Activated naive CD8-positive, alpha-beta T cell (primary cell): ENCODE measurements at regions not wholly inside any gene's neighbourhood (a gene's known extent, or its start where the extent isn't known, plus 50 kb on each side); places are given as distances from the start of the nearest gene placed in this dataset.

ENCODE experiments used
- H3K27ac Mint-ChIP-seq: one replicate; pipeline ENCODE4 v1.8.0; 2021; ENCODE audit warnings: mixed read lengths
- H3K27me3 Mint-ChIP-seq: one replicate; pipeline ENCODE4 v1.8.0; 2021; ENCODE audit warnings: mixed read lengths
- H3K36me3 Mint-ChIP-seq: one replicate; pipeline ENCODE4 v1.8.0; 2021; ENCODE audit warnings: mixed read lengths
- H3K4me1 Mint-ChIP-seq: one replicate; pipeline ENCODE4 v1.8.0; 2021; ENCODE audit warnings: low read depth, mixed read lengths
- H3K4me3 Mint-ChIP-seq: one replicate; pipeline ENCODE4 v1.8.0; 2021; ENCODE audit warnings: mild to moderate bottlenecking, mixed read lengths
- H3K9me3 Mint-ChIP-seq: one replicate; pipeline ENCODE4 v1.8.0; 2021; ENCODE audit warnings: low read depth, mixed read lengths

- no peaks in the 10 kb centered on the region for H3K36me3 Mint-ChIP-seq
- peaks cover 6% of the 10 kb centered on the region for H3K27me3 Mint-ChIP-seq
- H3K4me1 Mint-ChIP-seq = no peaks in the 10 kb centered on the region
- no peak overlapping the region for H3K4me3 Mint-ChIP-seq
- no peak overlapping the region for H3K27ac Mint-ChIP-seq
- no peaks in the 10 kb centered on the region for H3K9me3 Mint-ChIP-seq
Observed at GRCh38 chr1:38451541-38451993, 405.0 kb upstream of the POU3F1 start.

DNA sequence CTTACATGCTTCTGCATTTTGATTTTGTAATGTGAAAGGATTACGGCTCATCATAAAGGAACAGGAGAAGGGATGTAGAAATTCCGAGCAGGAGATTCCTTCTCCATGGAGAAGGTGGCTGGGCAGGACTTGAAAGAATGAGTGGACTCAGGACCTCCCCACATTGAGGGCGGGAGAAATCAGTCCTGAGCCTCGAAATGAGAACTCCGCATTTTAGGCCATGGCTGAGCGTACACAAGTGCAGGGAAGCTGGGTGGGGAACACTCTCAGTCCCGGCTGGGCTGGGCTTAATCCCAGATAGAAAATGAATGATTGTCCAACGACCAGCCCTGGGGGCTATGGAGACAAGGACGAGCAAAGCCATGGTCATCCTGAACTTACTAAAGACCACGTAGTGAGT is 402.3 kb upstream of the POU3F1 start:
- H3K4me1 Mint-ChIP-seq = no peaks in the 10 kb centered on the region
- H3K27me3 Mint-ChIP-seq = peaks cover 18% of the 10 kb centered on the region
- no peak overlapping the region for H3K27ac Mint-ChIP-seq
- H3K4me3 Mint-ChIP-seq = no peak overlapping the region
- no peaks in the 10 kb centered on the region for H3K36me3 Mint-ChIP-seq
- H3K9me3 Mint-ChIP-seq = no peaks in the 10 kb centered on the region

DNA sequence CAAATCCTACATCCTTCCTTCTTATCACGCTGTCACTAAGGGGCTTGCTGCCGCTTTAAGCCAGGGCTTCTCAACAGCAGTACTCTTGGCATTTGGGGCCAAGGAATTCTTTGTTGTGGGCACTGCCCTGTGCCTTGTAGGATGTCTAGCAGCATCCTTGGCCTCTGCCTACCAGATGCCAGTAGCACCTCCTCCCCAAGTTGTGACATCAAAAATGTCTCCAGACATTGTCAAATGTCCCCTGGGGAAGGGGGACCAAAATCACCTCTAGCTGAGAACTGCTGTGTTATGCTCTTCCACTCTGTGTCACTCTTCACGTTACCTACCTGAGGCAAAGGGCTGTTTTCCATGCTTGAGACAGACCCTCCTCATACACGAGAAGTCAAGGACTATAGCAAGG is 400.3 kb upstream of the POU3F1 start:
- no peak overlapping the region for H3K27ac Mint-ChIP-seq
- no peaks in the 10 kb centered on the region for H3K36me3 Mint-ChIP-seq
- H3K4me3 Mint-ChIP-seq = no peak overlapping the region
- H3K27me3 Mint-ChIP-seq = peaks cover 22% of the 10 kb centered on the region
- no peaks in the 10 kb centered on the region for H3K4me1 Mint-ChIP-seq
- peaks cover 7% of the 10 kb centered on the region for H3K9me3 Mint-ChIP-seq

- Mint-ChIP-seq H3K9me3 (peaks cover 23% of the 10 kb centered on the region), H3K4me3 (no peak overlapping the region), H3K36me3 (peaks cover 2% of the 10 kb centered on the region), H3K27me3 (peaks cover 31% of the 10 kb centered on the region), H3K27ac (no peak overlapping the region), H3K4me1 (no peaks in the 10 kb centered on the region)
Observed at GRCh38 chr1:38444770-38445442, 398.3 kb upstream of the POU3F1 start.

- peaks cover 32% of the 10 kb centered on the region for H3K27me3 Mint-ChIP-seq
- H3K4me1 Mint-ChIP-seq = no peaks in the 10 kb centered on the region
- no peak overlapping the region for H3K4me3 Mint-ChIP-seq
- peaks cover 25% of the 10 kb centered on the region for H3K9me3 Mint-ChIP-seq
- H3K36me3 Mint-ChIP-seq = peaks cover 2% of the 10 kb centered on the region
- no peak overlapping the region for H3K27ac Mint-ChIP-seq
Observed at GRCh38 chr1:38444311-38444710, 397.7 kb upstream of the POU3F1 start.

GRCh38 chr1:38440402-38440801 is 393.8 kb upstream of the POU3F1 start:
- H3K4me3 Mint-ChIP-seq = no peak overlapping the region
- H3K27me3 Mint-ChIP-seq = peaks cover 27% of the 10 kb centered on the region
- peaks cover 25% of the 10 kb centered on the region for H3K9me3 Mint-ChIP-seq
- no peak overlapping the region for H3K27ac Mint-ChIP-seq
- no peaks in the 10 kb centered on the region for H3K4me1 Mint-ChIP-seq
- H3K36me3 Mint-ChIP-seq = peaks cover 2% of the 10 kb centered on the region

DNA sequence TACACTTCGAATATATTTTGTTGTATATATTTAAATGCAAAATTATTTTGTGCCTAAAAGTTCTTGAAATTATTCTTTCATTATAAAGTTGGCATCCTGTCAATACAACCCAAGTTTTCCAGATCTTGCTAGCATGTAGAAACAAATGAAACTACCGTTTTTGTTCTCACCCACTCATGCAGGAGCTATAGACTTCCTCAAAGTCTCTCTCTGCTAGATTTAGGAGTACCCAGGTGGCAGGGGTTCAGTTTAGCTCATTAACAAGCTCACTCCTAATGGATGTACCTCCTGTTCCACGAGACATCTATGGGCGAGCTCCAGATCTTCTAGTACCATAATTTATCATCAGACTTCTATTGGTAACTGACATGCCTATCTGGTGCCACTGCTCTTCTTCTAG is 390.2 kb upstream of the POU3F1 start:
- Mint-ChIP-seq H3K36me3 (peaks cover 2% of the 10 kb centered on the region), H3K4me1 (no peaks in the 10 kb centered on the region), H3K9me3 (peaks cover 16% of the 10 kb centered on the region), H3K27me3 (peaks cover 13% of the 10 kb centered on the region), H3K27ac (no peak overlapping the region), H3K4me3 (no peak overlapping the region)

- Mint-ChIP-seq H3K9me3 (peaks cover 9% of the 10 kb centered on the region), H3K36me3 (peaks cover 2% of the 10 kb centered on the region), H3K4me1 (no peaks in the 10 kb centered on the region), H3K27ac (no peak overlapping the region), H3K27me3 (peaks cover 13% of the 10 kb centered on the region), H3K4me3 (no peak overlapping the region)
Observed at GRCh38 chr1:38436006-38436405, 389.4 kb upstream of the POU3F1 start.

DNA sequence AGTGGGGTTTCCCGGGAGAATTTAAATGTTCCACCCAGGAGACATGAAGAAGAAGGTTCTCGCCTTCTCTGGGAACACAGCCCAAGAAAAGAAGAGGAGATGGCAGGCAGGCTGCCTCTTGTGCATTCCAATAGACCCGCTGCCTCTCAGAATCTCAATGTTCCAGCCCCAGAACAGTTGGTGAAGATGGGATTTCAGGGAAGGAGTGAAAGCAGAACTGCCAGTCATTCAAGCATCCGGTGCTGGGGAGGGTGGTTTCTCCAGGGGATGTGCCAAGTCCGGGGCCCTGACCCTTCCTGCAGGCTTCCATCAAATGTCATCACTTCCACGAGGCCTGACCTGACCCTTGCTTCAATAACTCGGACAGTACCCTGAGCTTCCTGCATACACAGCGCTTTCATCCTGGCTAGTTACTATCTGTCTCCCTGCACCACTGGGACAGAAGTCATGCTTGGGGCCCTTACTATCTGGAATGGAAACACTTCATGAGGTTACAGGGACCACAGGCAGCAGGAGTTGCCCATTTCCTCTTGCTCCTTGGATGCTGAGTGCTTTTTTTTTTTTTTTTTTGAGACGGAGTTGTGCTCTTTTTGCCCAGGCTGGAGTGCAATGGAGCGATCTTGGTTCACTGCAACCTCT is 386.6 kb upstream of the POU3F1 start:
- Mint-ChIP-seq H3K27me3 (peaks cover 5% of the 10 kb centered on the region), H3K27ac (no peak overlapping the region), H3K36me3 (no peaks in the 10 kb centered on the region), H3K4me1 (no peaks in the 10 kb centered on the region), H3K4me3 (no peak overlapping the region), H3K9me3 (no peaks in the 10 kb centered on the region)

- no peak overlapping the region for H3K27ac Mint-ChIP-seq
- no peaks in the 10 kb centered on the region for H3K4me1 Mint-ChIP-seq
- H3K27me3 Mint-ChIP-seq = peaks cover 4% of the 10 kb centered on the region
- H3K36me3 Mint-ChIP-seq = no peaks in the 10 kb centered on the region
- H3K9me3 Mint-ChIP-seq = no peaks in the 10 kb centered on the region
- no peak overlapping the region for H3K4me3 Mint-ChIP-seq
Observed at GRCh38 chr1:38431535-38432376, 385.2 kb upstream of the POU3F1 start.

- Mint-ChIP-seq H3K4me1 (no peaks in the 10 kb centered on the region), H3K36me3 (no peaks in the 10 kb centered on the region), H3K27ac (no peak overlapping the region), H3K4me3 (no peak overlapping the region), H3K27me3 (peaks cover 9% of the 10 kb centered on the region), H3K9me3 (no peaks in the 10 kb centered on the region)
Observed at GRCh38 chr1:38430949-38431348, 384.4 kb upstream of the POU3F1 start.

DNA sequence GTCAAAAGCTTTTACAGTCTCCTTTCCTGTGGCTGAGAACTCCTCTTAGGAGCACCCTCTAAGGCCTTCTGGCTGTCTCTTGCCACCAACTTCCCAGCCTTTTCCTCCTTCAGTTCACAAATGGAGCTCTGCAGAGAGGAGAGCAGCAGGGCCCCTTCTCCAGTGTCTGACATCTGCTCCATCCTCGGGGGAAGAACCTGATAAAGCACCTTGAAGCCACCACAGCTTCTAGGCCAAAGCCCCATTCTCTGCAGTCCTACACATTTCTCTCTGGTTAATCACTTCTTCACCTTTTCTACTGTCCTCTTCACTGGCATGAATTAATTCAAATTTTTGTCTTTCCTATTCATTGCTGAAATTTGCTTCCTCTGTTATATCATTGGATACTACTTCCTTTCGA is 378.1 kb upstream of the POU3F1 start:
- Mint-ChIP-seq H3K36me3 (no peaks in the 10 kb centered on the region), H3K27ac (no peak overlapping the region), H3K27me3 (peaks cover 14% of the 10 kb centered on the region), H3K9me3 (peaks cover 12% of the 10 kb centered on the region), H3K4me3 (no peak overlapping the region), H3K4me1 (no peaks in the 10 kb centered on the region)

- Mint-ChIP-seq H3K36me3 (no peaks in the 10 kb centered on the region), H3K27me3 (peaks cover 11% of the 10 kb centered on the region), H3K9me3 (peaks cover 12% of the 10 kb centered on the region), H3K27ac (no peak overlapping the region), H3K4me3 (no peak overlapping the region), H3K4me1 (no peaks in the 10 kb centered on the region)
Observed at GRCh38 chr1:38420666-38421065, 374.1 kb upstream of the POU3F1 start.

GRCh38 chr1:38418195-38419030 is 371.8 kb upstream of the POU3F1 start:
- peaks cover 11% of the 10 kb centered on the region for H3K27me3 Mint-ChIP-seq
- H3K36me3 Mint-ChIP-seq = no peaks in the 10 kb centered on the region
- H3K4me1 Mint-ChIP-seq = no peaks in the 10 kb centered on the region
- H3K9me3 Mint-ChIP-seq = peaks cover 20% of the 10 kb centered on the region
- H3K4me3 Mint-ChIP-seq = no peak overlapping the region
- no peak overlapping the region for H3K27ac Mint-ChIP-seq
